ENCODE measurements at regions not wholly inside any gene's neighbourhood (a gene's known extent, or its start where the extent isn't known, plus 50 kb on each side); places are given as distances from the start of the nearest gene placed in this dataset.

DNA sequence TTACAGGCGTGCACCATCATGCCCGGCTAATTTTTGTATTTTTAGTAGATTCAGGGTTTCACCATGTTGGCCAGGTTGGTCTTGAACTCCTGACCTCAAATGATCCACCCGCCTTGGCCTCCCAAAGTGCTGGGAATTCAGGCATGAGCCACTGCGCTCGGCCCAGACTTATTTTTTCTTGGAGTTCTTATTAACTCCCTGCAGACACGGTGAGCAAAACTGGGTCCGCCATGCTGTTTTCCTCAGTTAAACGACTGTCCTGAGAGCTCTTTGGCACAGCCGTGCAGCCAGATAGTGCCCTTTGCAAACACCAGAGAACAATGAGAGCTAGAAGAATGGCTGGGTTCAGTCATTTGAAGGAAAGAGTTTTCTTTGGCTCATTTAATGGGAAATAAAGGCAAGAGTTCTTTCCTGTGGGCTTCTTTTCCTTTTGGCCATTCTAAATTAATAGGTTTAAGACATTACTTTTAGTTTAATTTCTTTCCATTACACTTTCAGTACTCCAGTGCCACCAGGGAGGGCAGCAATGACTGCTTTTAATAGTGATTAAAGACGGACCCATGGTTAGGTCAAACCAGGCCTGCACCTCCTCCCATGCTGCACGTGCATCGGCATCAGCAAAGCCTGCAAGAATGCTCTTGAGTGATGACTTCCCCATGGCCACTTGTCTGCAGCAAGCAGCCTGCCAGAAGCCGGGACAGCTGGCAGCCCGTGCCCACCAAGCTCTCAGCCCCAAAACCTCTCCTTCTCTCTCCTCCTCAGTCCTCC, 60.7 kb downstream of the VCPKMT start:
- peak overlapping the region; percentile 48; the same call in 1 of the 2 replicates for H2AFZ ChIP-seq (ENCODE audit: low read length)
- peaks cover 12% of the 10 kb centered on the region for H3K4me1 ChIP-seq (ENCODE audit: insufficient read depth, low read length, poor library complexity, severe bottlenecking)
- H3K79me2 ChIP-seq (ENCODE audit: insufficient read depth, low read depth, low read length): no peaks in the 10 kb centered on the region
- H3K4me3 ChIP-seq (ENCODE audit: low read depth, low read length, poor library complexity, severe bottlenecking): no peak overlapping the region
- H3K9me2 ChIP-seq (ENCODE audit: insufficient read depth, low read length): no peaks in the 10 kb centered on the region
- H3K4me2 ChIP-seq (ENCODE audit: low read length): no peak overlapping the region
- H4K20me1 ChIP-seq (ENCODE audit: insufficient read depth, low read length): no peaks in the 10 kb centered on the region
- H3K27ac ChIP-seq (ENCODE audit: low read depth, low read length, poor library complexity, severe bottlenecking): no peak overlapping the region
- no peaks in the 10 kb centered on the region for H3K9me3 ChIP-seq (ENCODE audit: low read length)
- peak; percentile 71 for DNase-seq (ENCODE audit: low spot score)
- ChIA-PET CTCF (ENCODE audit: unreplicated experiment) (no interaction called here), POLR2A (interaction anchor here (0.6 kb wide), 1 partner anchor 370 kb away, joined by 4 read pairs; no protein-coding TSS in a partner anchor)
- TF ChIP-seq EZH2phosphoT487 (IDR thresholded peaks at IDR 0.05; ENCODE audit: borderline replicate concordance, low read depth, low read length): no peak
- TF ChIP-seq, protein P1, sequence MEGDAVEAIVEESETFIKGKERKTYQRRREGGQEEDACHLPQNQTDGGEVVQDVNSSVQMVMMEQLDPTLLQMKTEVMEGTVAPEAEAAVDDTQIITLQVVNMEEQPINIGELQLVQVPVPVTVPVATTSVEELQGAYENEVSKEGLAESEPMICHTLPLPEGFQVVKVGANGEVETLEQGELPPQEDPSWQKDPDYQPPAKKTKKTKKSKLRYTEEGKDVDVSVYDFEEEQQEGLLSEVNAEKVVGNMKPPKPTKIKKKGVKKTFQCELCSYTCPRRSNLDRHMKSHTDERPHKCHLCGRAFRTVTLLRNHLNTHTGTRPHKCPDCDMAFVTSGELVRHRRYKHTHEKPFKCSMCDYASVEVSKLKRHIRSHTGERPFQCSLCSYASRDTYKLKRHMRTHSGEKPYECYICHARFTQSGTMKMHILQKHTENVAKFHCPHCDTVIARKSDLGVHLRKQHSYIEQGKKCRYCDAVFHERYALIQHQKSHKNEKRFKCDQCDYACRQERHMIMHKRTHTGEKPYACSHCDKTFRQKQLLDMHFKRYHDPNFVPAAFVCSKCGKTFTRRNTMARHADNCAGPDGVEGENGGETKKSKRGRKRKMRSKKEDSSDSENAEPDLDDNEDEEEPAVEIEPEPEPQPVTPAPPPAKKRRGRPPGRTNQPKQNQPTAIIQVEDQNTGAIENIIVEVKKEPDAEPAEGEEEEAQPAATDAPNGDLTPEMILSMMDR (conservative IDR thresholded peaks at IDR 0.05; ENCODE audit: low read length): peak; percentile 66
- no TSS peak for BruUV-seq (replicated peaks)
- no peaks in the 10 kb centered on the region for H3K36me3 ChIP-seq (ENCODE audit: insufficient read depth, low read length)
- intact Hi-C loops (cut with micrococcal nuclease; ENCODE audit: unreplicated experiment): no loop called here

GRCh38 chr14:50056435-50056834, 59.9 kb downstream of the VCPKMT start:
- intact Hi-C loops (cut with micrococcal nuclease; ENCODE audit: unreplicated experiment): no loop called here
- BruUV-seq (replicated peaks): no TSS peak
- Histone ChIP-seq H3K9me2 (ENCODE audit: insufficient read depth, low read length) (no peaks in the 10 kb centered on the region), H3K4me2 (ENCODE audit: low read length) (no peak overlapping the region), H3K36me3 (ENCODE audit: insufficient read depth, low read length) (no peaks in the 10 kb centered on the region), H4K20me1 (ENCODE audit: insufficient read depth, low read length) (no peaks in the 10 kb centered on the region), H3K9me3 (ENCODE audit: low read length) (no peaks in the 10 kb centered on the region), H2AFZ (ENCODE audit: low read length) (peak overlapping the region; percentile 48; the same call in 1 of the 2 replicates), H3K4me3 (ENCODE audit: low read depth, low read length, poor library complexity, severe bottlenecking) (no peak overlapping the region), H3K27ac (ENCODE audit: low read depth, low read length, poor library complexity, severe bottlenecking) (no peak overlapping the region), H3K79me2 (ENCODE audit: insufficient read depth, low read depth, low read length) (no peaks in the 10 kb centered on the region), H3K4me1 (ENCODE audit: insufficient read depth, low read length, poor library complexity, severe bottlenecking) (peaks cover 20% of the 10 kb centered on the region)
- no peak for DNase-seq (ENCODE audit: low spot score)
- POLR2A ChIA-PET: no interaction called here
- CTCF ChIA-PET (ENCODE audit: unreplicated experiment): no interaction called here
- no peak for TF ChIP-seq EZH2phosphoT487 (IDR thresholded peaks at IDR 0.05; ENCODE audit: borderline replicate concordance, low read depth, low read length)
- TF ChIP-seq, protein P1 (conservative IDR thresholded peaks at IDR 0.05; ENCODE audit: low read length): no peak

GRCh38 chr14:50057331-50057730, 59.0 kb downstream of the VCPKMT start:
- DNase-seq (ENCODE audit: low spot score): no peak
- Histone ChIP-seq H3K9me2 (ENCODE audit: insufficient read depth, low read length) (no peaks in the 10 kb centered on the region), H3K27ac (ENCODE audit: low read depth, low read length, poor library complexity, severe bottlenecking) (no peak overlapping the region), H2AFZ (ENCODE audit: low read length) (no peak overlapping the region), H4K20me1 (ENCODE audit: insufficient read depth, low read length) (no peaks in the 10 kb centered on the region), H3K4me3 (ENCODE audit: low read depth, low read length, poor library complexity, severe bottlenecking) (no peak overlapping the region), H3K36me3 (ENCODE audit: insufficient read depth, low read length) (no peaks in the 10 kb centered on the region), H3K4me1 (ENCODE audit: insufficient read depth, low read length, poor library complexity, severe bottlenecking) (peaks cover 29% of the 10 kb centered on the region), H3K79me2 (ENCODE audit: insufficient read depth, low read depth, low read length) (no peaks in the 10 kb centered on the region), H3K9me3 (ENCODE audit: low read length) (no peaks in the 10 kb centered on the region), H3K4me2 (ENCODE audit: low read length) (no peak overlapping the region)
- ChIA-PET POLR2A (interaction anchor here (0.6 kb wide), 1 partner anchor 35 kb away, joined by 3 read pairs; no protein-coding TSS in a partner anchor), CTCF (ENCODE audit: unreplicated experiment) (no interaction called here)
- no TSS peak for BruUV-seq (replicated peaks)
- no peak for TF ChIP-seq EZH2phosphoT487 (IDR thresholded peaks at IDR 0.05; ENCODE audit: borderline replicate concordance, low read depth, low read length)
- TF ChIP-seq, protein P1 (conservative IDR thresholded peaks at IDR 0.05; ENCODE audit: low read length): no peak
- intact Hi-C loops (cut with micrococcal nuclease; ENCODE audit: unreplicated experiment): no loop called here
